ENCODE measurements at regions not wholly inside any gene's neighbourhood (a gene's known extent, or its start where the extent isn't known, plus 50 kb on each side); places are given as distances from the start of the nearest gene placed in this dataset.

DNA sequence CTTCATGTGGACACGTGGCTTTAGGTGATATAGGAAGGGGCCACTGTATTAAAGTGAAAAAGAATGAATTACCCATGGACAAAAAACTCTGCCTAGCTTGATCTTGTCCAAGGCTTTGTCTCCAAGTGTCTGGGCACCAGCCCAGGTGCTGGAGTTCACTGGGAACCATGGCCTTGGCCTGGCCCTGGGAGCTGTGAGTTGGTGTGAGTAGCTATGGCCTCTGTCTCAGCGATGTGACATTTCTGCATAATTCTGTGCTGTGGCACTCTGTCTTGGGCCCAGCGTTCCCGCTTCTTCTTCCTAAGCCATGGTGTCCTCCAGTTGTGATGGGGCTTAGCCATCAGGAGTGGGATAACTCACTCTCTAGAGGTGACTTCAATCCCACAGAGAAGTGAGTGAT is 119.0 kb upstream of the PPP2R2D start:
- DNase-seq, result no peak

DNA sequence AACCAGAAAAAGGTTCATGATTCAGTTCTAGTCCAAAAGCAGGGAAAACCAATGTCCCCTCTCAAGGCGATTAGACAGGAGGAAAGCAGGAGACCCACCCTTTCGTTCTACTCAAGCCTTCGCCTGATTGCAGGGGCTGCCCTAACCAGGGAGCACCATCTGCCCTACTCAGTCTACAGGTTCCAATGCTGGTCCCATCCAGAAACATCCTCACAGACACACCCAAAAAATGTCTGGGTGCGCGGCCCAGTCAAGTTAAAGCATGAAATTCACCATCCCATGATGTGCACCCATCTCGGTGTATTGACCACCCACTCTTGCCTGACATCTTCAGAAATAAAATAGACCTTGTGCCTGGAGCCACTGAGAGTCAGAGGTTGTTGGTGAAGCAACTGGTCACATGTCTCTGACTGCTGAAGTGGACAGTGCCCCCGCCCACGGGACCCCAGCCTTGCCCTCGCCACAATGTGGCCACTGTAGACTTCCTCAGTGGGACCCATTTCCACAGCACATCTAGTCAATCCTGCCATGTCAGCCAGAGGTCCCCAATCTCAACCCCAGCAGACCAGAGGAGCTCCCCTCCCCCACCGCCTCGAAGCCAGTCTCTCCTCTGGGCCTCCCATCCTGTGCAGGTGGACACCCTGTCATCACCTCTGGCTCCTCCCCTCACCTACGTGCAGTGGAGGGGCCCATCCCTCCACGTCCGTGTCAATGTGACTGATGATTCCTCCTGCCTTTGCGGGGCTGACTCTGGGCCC is 116.3 kb upstream of the PPP2R2D start:
- DNase-seq, result no peak

DNA sequence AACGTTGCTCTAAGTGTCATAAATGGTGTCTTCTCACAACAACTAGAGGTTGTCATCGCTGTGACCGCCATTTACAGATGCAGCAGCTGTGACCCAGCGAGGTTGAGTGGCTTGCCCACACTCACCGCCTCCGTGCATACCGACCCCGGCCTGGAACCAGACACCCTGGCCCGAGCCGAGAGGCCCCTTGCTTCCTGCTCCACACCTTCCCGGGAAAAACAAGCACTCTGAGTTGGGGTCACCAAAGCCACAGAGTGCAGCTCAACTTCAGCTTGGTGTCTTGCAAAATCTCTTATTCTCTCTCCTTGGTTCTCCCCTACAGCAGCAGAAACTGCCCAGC is 115.7 kb upstream of the PPP2R2D start:
- DNase-seq, result no peak

DNA sequence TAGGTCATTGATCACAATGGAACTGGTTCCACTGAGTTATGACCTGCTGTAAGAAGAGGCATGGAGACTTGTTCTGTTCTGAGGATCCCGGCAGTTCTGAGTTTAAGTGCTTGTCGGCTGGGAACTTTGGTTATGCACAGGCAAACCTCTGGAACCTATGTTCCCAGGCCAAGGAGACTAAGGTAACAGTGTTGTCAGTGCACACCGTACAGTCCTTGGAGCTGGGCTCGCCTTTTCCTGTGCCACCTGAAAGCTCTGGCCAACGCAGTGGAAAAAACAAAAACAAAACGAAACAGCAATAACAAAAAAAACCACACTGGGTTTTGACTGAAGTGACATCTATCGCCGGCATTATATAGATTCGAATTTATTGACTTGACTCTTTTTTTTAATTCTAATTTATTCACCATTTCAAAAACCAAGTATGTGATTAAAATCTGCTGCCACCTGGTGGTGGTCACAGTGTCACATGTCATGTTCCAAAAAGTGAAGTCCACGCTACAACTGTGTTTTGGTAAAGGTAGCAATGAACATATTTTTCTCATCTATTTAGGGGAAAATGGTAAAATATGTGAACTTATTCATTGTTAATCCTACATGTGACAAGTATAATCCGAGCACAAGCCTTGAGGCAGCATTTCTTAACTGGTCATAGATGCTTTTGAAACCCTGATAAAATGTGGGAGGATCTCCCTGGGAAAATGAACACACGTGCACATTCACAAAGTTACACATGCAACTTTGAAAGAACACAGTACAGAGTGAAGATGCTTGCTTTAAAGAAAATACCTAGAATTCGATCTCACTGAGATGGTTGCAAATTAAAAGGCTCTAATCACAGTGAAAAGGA is 113.8 kb upstream of the PPP2R2D start:
- peak in 1 of 2 donors; percentile 24 for DNase-seq

DNA sequence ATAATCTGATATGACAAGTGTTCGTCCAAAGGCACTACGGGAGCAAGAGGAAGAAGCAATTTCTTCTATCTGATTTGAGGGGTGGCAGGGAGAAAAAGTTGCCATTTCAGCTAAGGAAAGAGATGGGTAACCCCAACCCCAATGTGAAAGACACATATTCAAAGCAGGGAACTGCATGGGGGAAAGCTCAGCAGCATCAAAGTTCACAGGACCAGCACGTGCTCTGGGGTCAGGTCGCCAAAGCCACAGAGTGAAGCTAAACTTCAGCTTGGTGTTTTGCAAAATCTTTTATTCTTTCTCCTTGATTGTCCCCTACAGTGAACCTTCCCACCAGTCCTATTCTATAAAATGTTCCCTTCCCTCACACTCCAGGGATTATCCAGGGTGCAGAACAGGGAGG is 112.8 kb upstream of the PPP2R2D start:
- no peak for DNase-seq

DNA sequence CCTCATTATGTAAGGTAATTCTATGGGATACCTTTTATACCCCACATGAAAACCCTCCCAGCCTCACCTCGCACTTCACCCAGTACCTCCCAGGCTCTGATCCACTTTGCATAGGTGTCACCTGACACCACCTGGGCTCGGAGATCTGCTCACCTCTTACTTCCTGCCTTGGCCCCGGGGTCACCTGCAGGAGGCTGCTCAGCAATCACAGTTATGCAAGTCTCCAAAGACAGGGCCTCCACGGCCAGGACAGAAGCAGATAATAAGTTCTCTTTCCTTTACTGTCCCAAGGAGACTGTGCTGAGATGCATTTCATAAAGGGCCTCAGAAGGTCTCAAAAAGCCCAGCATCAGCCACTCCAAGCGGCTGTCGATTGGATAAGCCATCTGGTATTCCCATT is 112.4 kb upstream of the PPP2R2D start:
- no peak for DNase-seq

DNA sequence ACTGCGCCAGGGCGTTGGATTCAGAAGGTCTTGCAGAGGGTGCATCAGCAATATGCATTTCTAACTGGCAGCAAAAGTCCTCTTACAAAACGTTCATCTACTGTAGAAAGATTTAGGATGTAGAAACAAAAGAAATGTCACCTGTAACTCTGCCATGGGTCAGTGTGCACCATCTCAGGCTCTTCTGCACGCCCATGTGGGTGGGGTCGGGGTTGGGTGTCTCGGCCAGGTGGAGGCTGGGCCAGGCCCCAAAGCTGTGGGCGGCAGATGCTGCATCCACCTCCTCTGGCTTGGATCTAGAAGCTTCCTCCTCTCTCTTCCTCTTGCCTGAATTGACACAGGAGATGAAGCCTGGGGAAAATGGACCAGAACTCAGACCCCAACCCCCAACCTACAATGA is 111.3 kb upstream of the PPP2R2D start:
- DNase-seq, result no peak

DNA sequence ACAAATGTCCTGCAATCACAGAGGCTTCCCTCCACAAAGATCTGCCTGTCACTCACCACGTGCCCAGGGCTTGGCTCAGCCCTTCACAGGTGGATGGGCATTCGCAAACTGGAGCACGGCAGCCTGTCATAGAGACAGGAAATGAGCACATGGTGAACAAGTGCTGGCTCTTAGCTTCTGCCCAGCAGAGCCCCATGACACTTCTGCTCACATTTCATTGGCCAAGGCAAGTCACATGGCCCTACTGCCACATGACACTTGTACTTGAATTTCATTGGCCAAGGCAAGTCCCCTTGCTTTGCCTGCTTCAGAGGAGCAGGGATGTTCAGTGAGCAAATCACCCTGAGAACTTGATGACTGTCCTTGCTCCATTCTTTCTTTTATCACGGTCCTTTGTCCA is 110.8 kb upstream of the PPP2R2D start:
- DNase-seq, result no peak

DNA sequence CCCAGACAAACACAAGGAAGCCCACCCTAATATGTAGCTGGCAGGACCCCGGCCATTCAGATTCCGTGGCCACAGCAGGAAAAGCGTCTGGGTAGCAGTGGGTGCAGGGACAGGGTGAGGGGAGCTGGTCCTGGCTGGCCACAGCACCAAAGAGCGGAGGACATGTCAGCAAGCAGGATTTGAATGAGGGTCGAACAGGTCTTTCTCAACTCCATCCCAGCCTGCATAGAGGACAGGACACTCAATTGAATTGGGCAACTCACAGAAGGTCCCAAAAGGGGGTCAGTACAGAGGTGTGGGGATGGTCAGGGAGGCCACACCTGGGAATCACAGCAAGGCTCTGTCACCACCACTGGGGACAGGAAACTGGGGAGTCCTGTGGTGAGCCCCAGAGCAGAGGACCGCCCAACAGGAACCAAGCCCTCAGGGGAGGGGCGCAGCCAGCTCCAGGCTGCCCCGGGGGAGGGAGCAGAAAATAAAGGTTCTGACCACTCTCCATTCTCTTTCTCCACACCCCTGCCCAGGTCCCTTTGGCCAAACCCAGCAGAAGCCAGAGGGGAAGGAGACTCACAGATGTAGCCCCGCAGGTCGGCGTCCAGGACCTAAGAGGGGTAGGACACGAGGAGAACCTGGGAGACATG is 108.7 kb upstream of the PPP2R2D start:
- no peak for DNase-seq

DNA sequence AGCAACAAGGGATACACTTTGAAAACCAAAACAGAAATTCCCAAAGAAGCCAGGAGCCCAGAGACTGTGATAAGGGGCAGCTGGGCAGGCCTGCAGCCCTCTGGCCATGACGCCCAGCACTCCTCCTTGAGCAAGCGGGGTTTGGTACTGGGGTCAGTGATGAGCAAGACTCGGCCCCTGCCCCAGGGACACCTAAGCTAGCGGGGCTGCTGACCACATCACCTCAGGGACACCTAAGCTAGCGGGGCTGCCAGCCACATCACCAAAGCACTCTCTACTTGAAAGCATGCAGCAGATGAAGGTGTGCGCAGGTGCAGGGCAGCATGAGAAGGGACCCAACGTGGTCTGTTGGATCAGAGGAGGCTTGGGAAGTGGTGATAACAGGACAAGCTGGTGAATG is 108.0 kb upstream of the PPP2R2D start:
- no peak for DNase-seq

DNA sequence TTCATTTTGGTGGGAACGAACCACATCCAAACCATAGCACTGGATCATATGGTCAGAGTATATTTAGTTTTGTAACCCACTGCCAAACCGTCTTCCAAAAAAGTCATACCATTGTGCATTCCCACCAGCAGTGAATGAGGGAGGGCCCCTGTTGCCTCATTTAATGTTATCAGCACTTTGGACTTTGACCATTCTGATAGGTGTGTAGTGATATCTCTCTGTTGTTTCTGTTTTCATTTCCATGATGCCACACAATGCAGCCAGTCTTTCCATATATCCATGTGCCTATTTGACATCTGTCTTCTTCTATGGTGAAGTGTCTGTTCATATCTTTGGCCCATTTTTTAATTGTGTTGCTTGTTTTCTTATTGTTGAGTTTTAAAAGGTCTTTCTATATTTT is 105.0 kb upstream of the PPP2R2D start:
- no peak for DNase-seq

DNA sequence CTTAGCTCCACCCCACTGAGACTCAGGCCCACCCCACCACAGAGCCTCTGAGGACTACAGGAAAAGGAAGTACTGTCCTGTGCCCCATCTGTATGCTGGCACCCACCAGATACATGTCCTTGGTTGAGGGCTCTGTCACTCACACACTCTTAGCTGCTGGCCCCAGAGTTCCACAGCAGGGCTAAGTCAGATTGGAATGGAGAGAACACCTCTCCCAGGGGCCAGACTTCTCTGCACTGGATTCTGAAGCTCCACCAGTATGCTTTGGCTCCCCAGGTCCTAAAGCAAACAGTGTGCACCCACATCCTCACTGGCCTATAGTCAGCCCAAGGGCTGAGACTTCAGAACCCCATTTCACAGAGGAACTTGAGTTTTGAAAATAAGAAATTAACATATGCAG is 103.2 kb upstream of the PPP2R2D start:
- no peak for DNase-seq

DNA sequence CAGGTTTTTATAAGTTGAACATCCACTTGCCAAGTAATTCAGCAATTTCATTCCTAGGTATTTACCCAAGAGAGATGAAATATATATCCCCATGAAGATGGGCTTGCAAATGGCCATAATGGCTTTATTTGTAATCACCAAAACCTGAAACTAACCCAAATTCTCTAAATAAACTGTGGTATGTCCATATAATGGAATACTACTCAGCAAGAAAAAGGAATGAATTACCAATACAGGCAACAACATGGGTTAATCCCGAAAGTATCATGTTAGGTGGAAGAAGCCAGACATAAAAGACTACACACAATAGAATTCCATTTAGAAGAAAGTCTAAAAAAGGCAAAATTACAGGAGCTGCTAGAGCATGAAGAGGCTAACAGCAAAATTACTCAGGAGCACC is 101.4 kb upstream of the PPP2R2D start:
- DNase-seq, result no peak

DNA sequence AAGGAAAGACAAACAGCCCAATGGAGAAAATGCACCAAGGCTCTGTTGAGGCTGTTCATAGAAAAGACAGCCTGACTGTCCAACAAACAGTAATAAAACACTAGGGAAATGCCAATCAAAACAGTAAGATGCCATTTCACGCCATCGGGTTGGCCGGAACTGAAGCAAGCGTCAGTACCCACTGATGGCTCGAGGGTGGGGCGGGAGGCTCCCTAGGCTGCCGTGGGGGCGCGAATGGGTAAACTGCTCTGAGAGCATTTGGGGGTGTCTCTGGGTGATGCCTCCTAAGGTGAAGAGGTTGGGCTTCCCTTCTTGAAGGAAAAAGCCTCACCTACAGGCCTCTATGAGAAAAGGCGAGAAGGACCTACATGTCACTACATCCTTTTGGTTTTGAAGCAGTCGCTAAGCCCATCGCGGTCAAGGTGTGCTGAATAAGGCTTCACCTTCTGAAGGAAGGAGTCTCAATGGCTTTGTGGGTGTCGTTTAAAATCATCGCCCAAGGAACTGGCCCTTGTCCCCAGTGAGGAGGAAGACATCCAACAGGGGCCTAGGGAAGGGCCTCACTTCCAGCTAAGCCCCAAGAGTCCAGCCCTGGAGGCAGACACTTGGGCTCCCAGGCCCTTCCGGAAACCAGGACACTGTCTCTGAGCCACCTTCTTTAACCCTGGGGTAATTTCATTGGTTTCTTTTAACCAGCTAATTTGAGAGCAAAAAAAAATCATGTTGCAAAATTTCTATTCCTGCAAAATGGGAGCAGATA is 98.5 kb upstream of the PPP2R2D start:
- no peak for DNase-seq

DNA sequence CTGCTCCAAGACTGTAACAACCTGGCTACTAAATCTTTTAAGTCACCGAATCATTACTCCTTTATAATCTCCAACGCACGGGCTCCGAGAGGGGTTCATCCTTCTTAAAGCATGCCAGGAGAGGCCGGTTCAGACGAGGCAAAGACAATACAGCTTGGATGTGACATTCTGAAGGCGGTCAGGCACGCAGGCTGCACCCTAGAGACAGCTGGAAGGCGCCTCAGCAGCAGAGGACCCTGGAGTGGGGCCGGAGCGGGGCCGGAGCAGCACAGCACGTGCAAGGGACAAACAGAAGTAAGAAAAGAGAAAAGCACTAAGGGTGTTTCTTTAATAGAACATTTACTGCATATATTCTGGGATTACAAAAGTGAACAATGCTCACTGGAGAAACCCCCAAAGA is 97.8 kb upstream of the PPP2R2D start:
- DNase-seq, result no peak

DNA sequence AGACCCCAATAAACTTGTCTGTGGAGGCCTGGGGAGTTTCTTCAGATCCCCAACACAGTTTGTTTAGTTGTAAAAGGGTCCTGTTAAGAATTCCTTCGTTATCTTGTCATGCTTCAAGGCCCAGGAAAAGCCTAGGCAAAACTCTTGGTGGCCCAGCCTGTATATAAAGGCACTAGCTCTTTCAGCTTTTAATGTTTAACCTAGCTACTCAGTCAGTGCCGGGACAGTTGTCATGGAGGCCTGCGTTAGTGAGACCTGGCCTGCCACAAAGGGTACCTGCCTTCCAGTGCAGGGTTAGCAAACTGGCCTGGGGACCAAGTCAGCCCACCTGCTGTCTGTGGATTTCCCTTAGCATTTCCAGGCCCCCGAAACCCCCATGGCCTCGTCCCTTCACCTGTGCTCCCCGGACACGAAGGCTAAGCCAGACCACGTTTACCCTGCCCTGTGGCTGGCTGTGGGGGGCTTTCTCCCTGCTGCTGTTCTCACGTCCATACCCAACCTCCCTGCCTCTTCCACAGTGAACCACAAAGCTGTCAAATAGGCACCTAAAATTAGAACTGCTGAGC is 96.9 kb upstream of the PPP2R2D start:
- no peak for DNase-seq

DNA sequence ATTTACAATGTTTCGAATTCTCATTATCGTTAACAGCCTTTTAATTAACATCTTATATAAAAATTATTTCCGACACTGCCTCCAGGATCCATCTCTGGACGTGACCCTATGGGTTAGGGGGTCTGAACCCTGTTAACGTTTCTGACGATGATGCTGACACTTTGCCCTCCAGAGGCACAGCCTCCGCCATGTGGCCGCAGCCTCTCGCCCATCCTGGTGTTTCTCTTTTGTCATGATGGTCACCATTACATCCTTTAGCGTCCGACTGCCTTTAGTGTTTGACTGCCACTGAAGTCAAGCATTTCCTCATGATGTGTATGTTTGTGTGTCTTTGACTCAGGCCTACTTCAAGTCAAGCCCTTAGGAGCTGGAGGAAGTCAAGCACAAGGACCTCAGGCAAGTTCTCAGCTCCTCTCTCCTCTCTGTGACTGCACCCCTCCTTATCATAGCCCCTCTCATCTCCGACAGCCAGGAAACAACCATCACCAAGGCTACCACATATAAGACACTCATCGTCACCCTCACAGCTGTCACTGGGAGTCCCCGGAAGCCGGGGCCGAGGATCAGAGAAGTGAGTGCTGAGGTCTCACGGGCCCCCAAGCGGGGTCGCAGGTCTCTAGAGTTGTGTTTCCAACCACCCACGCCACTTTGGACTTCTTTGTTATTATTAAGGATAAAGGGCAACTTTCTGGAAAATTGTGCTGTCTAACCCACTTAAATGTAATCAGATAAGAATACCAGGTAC is 96.1 kb upstream of the PPP2R2D start:
- no peak for DNase-seq

DNA sequence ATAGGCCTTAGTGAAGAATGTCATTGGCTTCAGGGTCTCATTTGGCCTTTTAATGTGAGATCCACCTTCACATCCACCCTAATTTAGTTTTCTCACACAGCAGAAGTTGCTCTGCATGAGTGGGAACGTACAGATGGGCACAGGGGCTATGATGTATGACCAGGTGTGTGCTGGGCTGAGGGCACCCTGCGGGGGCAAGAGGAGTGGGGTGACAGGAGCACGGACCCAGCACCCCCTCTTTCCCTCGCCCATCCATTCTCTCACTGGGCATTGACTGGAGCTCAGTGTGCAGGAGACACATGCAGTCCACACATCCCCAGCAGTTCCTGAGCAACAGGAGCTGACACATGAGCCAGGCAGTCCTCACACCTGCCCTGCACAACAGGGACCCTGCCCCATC is 95.1 kb upstream of the PPP2R2D start:
- DNase-seq, result no peak

DNA sequence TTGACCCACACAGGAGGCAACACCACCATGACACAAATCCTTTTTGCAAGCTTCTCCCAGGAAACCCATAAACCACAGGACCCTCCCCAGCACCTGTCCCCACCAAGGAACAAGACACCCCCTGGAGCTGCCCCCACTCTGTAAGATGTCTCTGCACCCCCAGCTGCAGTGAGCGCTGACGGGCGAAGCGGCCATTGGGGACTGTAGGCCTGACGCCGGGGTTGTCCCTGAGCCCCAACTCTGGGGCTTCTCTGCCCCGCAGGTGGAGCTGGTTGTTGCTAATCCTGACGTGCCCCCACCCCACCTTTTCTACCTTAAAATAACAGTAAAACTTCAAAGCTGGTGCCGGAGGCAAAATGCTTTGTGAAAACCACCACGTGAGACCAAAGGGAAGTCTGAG is 94.7 kb upstream of the PPP2R2D start:
- DNase-seq, result no peak

DNA sequence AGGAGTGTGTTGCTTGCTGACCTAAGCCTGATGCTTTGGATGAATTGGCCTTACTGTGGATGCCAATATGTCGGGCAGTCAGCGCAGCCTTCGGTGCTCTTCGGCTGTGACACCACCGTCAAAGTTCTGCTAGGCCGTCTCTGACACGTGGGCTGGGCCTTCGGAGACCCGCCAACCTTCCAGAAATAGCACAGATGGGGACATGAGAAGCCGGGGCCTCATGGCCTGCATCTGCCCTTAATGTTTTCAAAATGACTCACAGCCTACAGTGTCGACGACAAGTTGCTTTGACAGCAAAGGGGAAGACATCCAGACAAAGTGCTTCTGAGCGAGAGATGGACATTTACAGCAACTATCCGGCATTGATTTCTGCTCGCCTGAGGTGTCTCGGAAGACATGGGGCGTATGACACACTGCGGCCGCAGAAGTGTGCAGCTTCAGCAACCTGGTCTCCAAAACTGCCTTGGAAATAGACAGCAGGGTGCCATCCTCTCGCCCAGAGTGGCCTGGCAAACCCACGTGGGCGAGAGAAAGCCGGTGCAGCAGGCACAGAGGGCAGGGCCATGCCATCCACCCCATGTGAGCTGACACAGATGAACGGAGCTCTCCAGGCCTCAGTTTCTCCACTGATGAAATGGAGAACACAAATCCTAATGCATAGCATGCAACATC is 94.0 kb upstream of the PPP2R2D start:
- no peak for DNase-seq

DNA sequence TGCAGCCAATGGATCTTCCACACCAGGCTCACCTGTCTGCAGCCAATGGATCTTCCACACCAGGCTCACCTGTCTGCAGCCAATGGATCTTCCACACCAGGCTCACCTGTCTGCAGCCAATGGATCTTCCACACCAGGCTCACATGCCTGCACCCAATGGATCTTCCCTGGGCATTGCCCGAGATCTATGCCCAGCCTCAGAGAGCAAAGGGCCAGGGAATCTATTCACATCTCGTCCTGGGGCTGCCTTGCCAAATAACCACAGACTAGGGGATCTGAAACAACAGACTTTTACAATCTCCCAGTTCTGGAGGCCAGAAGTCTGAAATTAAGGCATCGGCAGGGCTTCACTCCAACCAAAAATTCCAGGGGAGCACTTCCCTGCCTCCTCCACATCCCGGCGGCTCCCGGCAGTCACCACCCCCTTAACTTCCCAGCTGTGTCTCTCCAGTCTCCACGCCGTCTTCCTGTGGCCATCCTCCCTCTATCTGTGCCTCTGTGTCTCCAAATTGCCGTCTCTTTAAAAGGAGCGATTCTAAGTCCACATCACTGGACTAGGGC is 92.4 kb upstream of the PPP2R2D start:
- DNase-seq, result no peak
